ENCODE measurements at regions not wholly inside any gene's neighbourhood (a gene's known extent, or its start where the extent isn't known, plus 50 kb on each side); places are given as distances from the start of the nearest gene placed in this dataset.
"Not testable (repeated sequence)": the region's sequence is repeated elsewhere in the genome, so short reads cannot be mapped to it uniquely, and the experiment has no call there.

- FAIRE-seq (no peak), DNase-seq (ENCODE audit: extremely low spot score, insufficient read length, low read depth) (no peak)
Measured at GRCh38 chr13:87972568-87972967, 301.4 kb downstream of the SLITRK5 start.

GRCh38 chr13:87975035-87975434, 303.9 kb downstream of the SLITRK5 start:
- DNase-seq (ENCODE audit: extremely low spot score, insufficient read length, low read depth) (no peak), FAIRE-seq (no peak)

- not testable (repeated sequence) for FAIRE-seq; DNase-seq (ENCODE audit: extremely low spot score, insufficient read length, low read depth)
Measured at GRCh38 chr13:87976650-87977049, 305.5 kb downstream of the SLITRK5 start.

GRCh38 chr13:87981416-87981815, 310.2 kb downstream of the SLITRK5 start:
- no peak for FAIRE-seq
- DNase-seq (ENCODE audit: extremely low spot score, insufficient read length, low read depth), result no peak

GRCh38 chr13:87982400-87982799, 311.2 kb downstream of the SLITRK5 start:
- FAIRE-seq, result no peak
- no peak for DNase-seq (ENCODE audit: extremely low spot score, insufficient read length, low read depth)

GRCh38 chr13:87986639-87987250, 315.6 kb downstream of the SLITRK5 start:
- DNase-seq (ENCODE audit: extremely low spot score, insufficient read length, low read depth), result no peak
- no peak for FAIRE-seq

- no peak for FAIRE-seq
Measured at GRCh38 chr13:87998081-87998480, 326.9 kb downstream of the SLITRK5 start.

GRCh38 chr13:87999240-87999700, 328.1 kb downstream of the SLITRK5 start:
- FAIRE-seq (no peak), DNase-seq (ENCODE audit: extremely low spot score, insufficient read length, low read depth) (no peak)

More at GRCh38 chr13:87998081-87998480, 326.9 kb downstream of the SLITRK5 start:
- DNase-seq (ENCODE audit: extremely low spot score, insufficient read length, low read depth), result no peak

- no peak for DNase-seq (ENCODE audit: extremely low spot score, insufficient read length, low read depth)
- FAIRE-seq, result no peak
Measured at GRCh38 chr13:87999788-88000187, 328.6 kb downstream of the SLITRK5 start.

GRCh38 chr13:88000239-88000638, 329.1 kb downstream of the SLITRK5 start:
- DNase-seq (ENCODE audit: extremely low spot score, insufficient read length, low read depth), result no peak
- no peak for FAIRE-seq

- no peak for FAIRE-seq
- DNase-seq (ENCODE audit: extremely low spot score, insufficient read length, low read depth), result no peak
Measured at GRCh38 chr13:88000787-88001186, 329.6 kb downstream of the SLITRK5 start.

GRCh38 chr13:88005188-88005587, 334.0 kb downstream of the SLITRK5 start:
- DNase-seq (ENCODE audit: extremely low spot score, insufficient read length, low read depth) (no peak), FAIRE-seq (no peak)

GRCh38 chr13:88014527-88014926, 343.4 kb downstream of the SLITRK5 start:
- no peak for DNase-seq (ENCODE audit: extremely low spot score, insufficient read length, low read depth)
- FAIRE-seq, result no peak

GRCh38 chr13:88022431-88023208, 351.4 kb downstream of the SLITRK5 start:
- FAIRE-seq (no peak), DNase-seq (ENCODE audit: extremely low spot score, insufficient read length, low read depth) (no peak)

- DNase-seq (ENCODE audit: extremely low spot score, insufficient read length, low read depth) (no peak), FAIRE-seq (no peak)
Measured at GRCh38 chr13:88026241-88026640, 355.1 kb downstream of the SLITRK5 start.

- no peak for FAIRE-seq
- no peak for DNase-seq (ENCODE audit: extremely low spot score, insufficient read length, low read depth)
Measured at GRCh38 chr13:88031980-88032559, 360.9 kb downstream of the SLITRK5 start.

GRCh38 chr13:88036205-88036604, 365.0 kb downstream of the SLITRK5 start:
- not testable (repeated sequence) for FAIRE-seq; DNase-seq (ENCODE audit: extremely low spot score, insufficient read length, low read depth)

- FAIRE-seq, result no peak
- no peak for DNase-seq (ENCODE audit: extremely low spot score, insufficient read length, low read depth)
Measured at GRCh38 chr13:88042489-88042888, 371.3 kb downstream of the SLITRK5 start.

GRCh38 chr13:88051746-88052482, 380.7 kb downstream of the SLITRK5 start:
- DNase-seq (ENCODE audit: extremely low spot score, insufficient read length, low read depth) (no peak), FAIRE-seq (no peak)

GRCh38 chr13:88063741-88064140, 392.6 kb downstream of the SLITRK5 start:
- FAIRE-seq, result no peak
- DNase-seq (ENCODE audit: extremely low spot score, insufficient read length, low read depth), result no peak

Data from GM18507 (cell line).